ENCODE measurements at regions not wholly inside any gene's neighbourhood (a gene's known extent, or its start where the extent isn't known, plus 50 kb on each side); places are given as distances from the start of the nearest gene placed in this dataset.

GRCh38 chr2:236855866-236856847 lies 229.5 kb upstream of the COPS8 start:
- no peak for DNase-seq (ENCODE audit: low read depth)

- DNase-seq (ENCODE audit: low read depth): no peak
Measured at GRCh38 chr2:236856848-236857235, 228.8 kb upstream of the COPS8 start.

- no peak for DNase-seq (ENCODE audit: low read depth)
Measured at GRCh38 chr2:236857246-236857645, 228.4 kb upstream of the COPS8 start.

- no peak for DNase-seq (ENCODE audit: low read depth)
Measured at GRCh38 chr2:236857781-236858180, 227.9 kb upstream of the COPS8 start.

- no peak for DNase-seq (ENCODE audit: low read depth)
Measured at GRCh38 chr2:236858661-236859060, 227.0 kb upstream of the COPS8 start.

GRCh38 chr2:236859908-236860307 lies 225.8 kb upstream of the COPS8 start:
- DNase-seq (ENCODE audit: low read depth): no peak

GRCh38 chr2:236861196-236861875 lies 224.4 kb upstream of the COPS8 start:
- DNase-seq (ENCODE audit: low read depth): no peak

- DNase-seq (ENCODE audit: low read depth): no peak
Measured at GRCh38 chr2:236861944-236862343, 223.7 kb upstream of the COPS8 start.

GRCh38 chr2:236862526-236862925 lies 223.2 kb upstream of the COPS8 start:
- no peak for DNase-seq (ENCODE audit: low read depth)

- DNase-seq (ENCODE audit: low read depth): no peak
Measured at GRCh38 chr2:236862961-236863728, 222.5 kb upstream of the COPS8 start.

GRCh38 chr2:236863729-236864126 lies 222.0 kb upstream of the COPS8 start:
- no peak for DNase-seq (ENCODE audit: low read depth)

- DNase-seq (ENCODE audit: low read depth): no peak
Measured at GRCh38 chr2:236865052-236865451, 220.6 kb upstream of the COPS8 start.

GRCh38 chr2:236866542-236867340 lies 218.9 kb upstream of the COPS8 start:
- no peak for DNase-seq (ENCODE audit: low read depth)

GRCh38 chr2:236867441-236868260 lies 218.0 kb upstream of the COPS8 start:
- DNase-seq (ENCODE audit: low read depth): no peak

- DNase-seq (ENCODE audit: low read depth): no peak
Measured at GRCh38 chr2:236870370-236870769, 215.3 kb upstream of the COPS8 start.

- no peak for DNase-seq (ENCODE audit: low read depth)
Measured at GRCh38 chr2:236871500-236872001, 214.1 kb upstream of the COPS8 start.

- no peak for DNase-seq (ENCODE audit: low read depth)
Measured at GRCh38 chr2:236872015-236872414, 213.7 kb upstream of the COPS8 start.

- no peak for DNase-seq (ENCODE audit: low read depth)
Measured at GRCh38 chr2:236872981-236873380, 212.7 kb upstream of the COPS8 start.

- DNase-seq (ENCODE audit: low read depth): no peak
Measured at GRCh38 chr2:236873636-236874035, 212.1 kb upstream of the COPS8 start.

- DNase-seq (ENCODE audit: low read depth): no peak
Measured at GRCh38 chr2:236874866-236875481, 210.7 kb upstream of the COPS8 start.
